COLO668 (cell line): ENCODE measurements at regions not wholly inside any gene's neighbourhood (a gene's known extent, or its start where the extent isn't known, plus 50 kb on each side); places are given as distances from the start of the nearest gene placed in this dataset.
"Not testable (repeated sequence)": the region's sequence is repeated elsewhere in the genome, so short reads cannot be mapped to it uniquely, and the experiment has no call there.

ENCODE experiments used
- DNase-seq: peaks from one replicate; lab custom pipeline; 2025; ENCODE audit not compliant: unreplicated experiment; lab: John Stamatoyannopoulos, UW

- no peak for DNase-seq
Observed at GRCh38 chr9:3773362-3774060, 247.7 kb upstream of the RFX3 start.

GRCh38 chr9:3769646-3770045, 243.8 kb upstream of the RFX3 start:
- DNase-seq: no peak

GRCh38 chr9:3768712-3769457, 243.1 kb upstream of the RFX3 start:
- DNase-seq: no peak

GRCh38 chr9:3768286-3768685, 242.5 kb upstream of the RFX3 start:
- no peak for DNase-seq

GRCh38 chr9:3762076-3762475, 236.3 kb upstream of the RFX3 start:
- no peak for DNase-seq

- DNase-seq: no peak
Observed at GRCh38 chr9:3760031-3760430, 234.2 kb upstream of the RFX3 start.

- no peak for DNase-seq
Observed at GRCh38 chr9:3758816-3759576, 233.2 kb upstream of the RFX3 start.

GRCh38 chr9:3756071-3756470, 230.3 kb upstream of the RFX3 start:
- no peak for DNase-seq

- DNase-seq: no peak
Observed at GRCh38 chr9:3751125-3751758, 225.4 kb upstream of the RFX3 start.

- no peak for DNase-seq
Observed at GRCh38 chr9:3750321-3750720, 224.5 kb upstream of the RFX3 start.

GRCh38 chr9:3746296-3747275, 220.8 kb upstream of the RFX3 start:
- no peak for DNase-seq

GRCh38 chr9:3743901-3744413, 218.2 kb upstream of the RFX3 start:
- no peak for DNase-seq

GRCh38 chr9:3742586-3742985, 216.8 kb upstream of the RFX3 start:
- DNase-seq: no peak

- DNase-seq: no peak
Observed at GRCh38 chr9:3741729-3742128, 215.9 kb upstream of the RFX3 start.

- no peak for DNase-seq
Observed at GRCh38 chr9:3740690-3741419, 215.1 kb upstream of the RFX3 start.

- no peak for DNase-seq
Observed at GRCh38 chr9:3736161-3736560, 210.4 kb upstream of the RFX3 start.

GRCh38 chr9:3735251-3735650, 209.4 kb upstream of the RFX3 start:
- no peak for DNase-seq

GRCh38 chr9:3733527-3734262, 207.9 kb upstream of the RFX3 start:
- DNase-seq: not testable (repeated sequence)

GRCh38 chr9:3733039-3733408, 207.2 kb upstream of the RFX3 start:
- no peak for DNase-seq
